AG09309 (cell line): ENCODE measurements at regions not wholly inside any gene's neighbourhood (a gene's known extent, or its start where the extent isn't known, plus 50 kb on each side); places are given as distances from the start of the nearest gene placed in this dataset.

Experiments used
- DNase-seq: peaks from one replicate; pipeline ENCODE4 v3.0.0-alpha.2; 2010; ENCODE audit warnings: low read depth
- H3K4me3 ChIP-seq: 2 replicates; pipeline ENCODE4 v1.5.1; 2011; ENCODE audit warnings: mild to moderate bottlenecking, low read depth, low read length, moderate library complexity; ENCODE audit not compliant: control insufficient read depth
- CTCF ChIP-seq: IDR thresholded peaks from 2 replicates; pipeline ENCODE4 v1.5.1; 2011; ENCODE audit warnings: mild to moderate bottlenecking, low read depth, low read length, inconsistent platforms; ENCODE audit not compliant: insufficient read depth, control insufficient read depth; ENCODE audit errors: missing control alignments

- no peak for DNase-seq
- no peak overlapping the region for H3K4me3 ChIP-seq
- no peak for TF ChIP-seq CTCF
Observed at GRCh38 chr9:113781896-113782295, 94.2 kb upstream of the ZNF618 start.

DNA sequence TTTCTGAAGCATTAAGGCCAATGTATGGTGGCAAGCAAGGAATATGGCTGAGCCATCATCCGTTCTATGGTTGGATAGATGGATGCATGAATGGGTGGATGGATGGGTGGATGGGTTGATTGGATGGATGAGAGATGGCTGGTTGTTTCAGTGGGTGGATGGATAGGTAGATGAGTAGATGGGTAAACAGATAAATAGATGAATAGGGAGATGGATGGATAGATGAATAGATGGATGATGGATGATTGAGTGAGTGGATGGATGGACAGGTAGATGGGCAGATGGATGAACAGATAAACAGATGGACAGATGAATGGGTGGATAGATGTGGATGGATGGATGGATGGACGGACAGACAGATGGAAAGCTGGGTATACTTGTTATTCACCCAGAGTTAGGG, 92.6 kb upstream of the ZNF618 start:
- DNase-seq: no peak
- no peak for TF ChIP-seq CTCF

GRCh38 chr9:113785334-113785733, 90.8 kb upstream of the ZNF618 start:
- no peak for DNase-seq
- no peak for TF ChIP-seq CTCF
- no peak overlapping the region for H3K4me3 ChIP-seq

More for the DNA sequence above, 92.6 kb upstream of the ZNF618 start:
- no peak overlapping the region for H3K4me3 ChIP-seq

DNA sequence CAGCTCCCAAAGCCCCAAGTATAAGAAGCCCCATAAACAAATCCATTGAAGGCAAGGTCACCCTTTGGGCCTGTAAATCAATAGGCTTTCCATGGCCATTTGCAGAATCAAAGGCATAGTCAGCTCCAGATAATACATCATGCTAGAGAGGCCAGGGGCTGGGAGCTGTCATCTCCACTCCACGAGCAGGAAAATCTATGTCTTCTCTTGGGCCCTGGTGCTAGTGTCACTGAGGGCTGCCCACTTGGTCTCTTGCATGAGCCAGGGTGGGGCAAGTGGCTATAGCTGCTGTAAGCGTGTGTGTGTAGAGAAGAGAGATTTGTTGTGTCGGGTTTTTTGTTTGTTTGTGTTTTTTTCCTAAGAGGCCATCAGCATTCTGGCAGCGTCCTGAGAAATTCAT, 90.0 kb upstream of the ZNF618 start:
- no peak for DNase-seq
- no peak overlapping the region for H3K4me3 ChIP-seq
- no peak for TF ChIP-seq CTCF

GRCh38 chr9:113787871-113788270, 88.2 kb upstream of the ZNF618 start:
- no peak overlapping the region for H3K4me3 ChIP-seq
- TF ChIP-seq CTCF: no peak
- DNase-seq: no peak

GRCh38 chr9:113788616-113789330, 87.3 kb upstream of the ZNF618 start:
- H3K4me3 ChIP-seq: no peak overlapping the region
- DNase-seq: no peak
- TF ChIP-seq CTCF: no peak
